Activated T-cell treated with anti-CD3 and anti-CD28 coated beads, Interleukin-2, amount 50 U/mL, for 4 hours (primary cell): ENCODE measurements at regions not wholly inside any gene's neighbourhood (a gene's known extent, or its start where the extent isn't known, plus 50 kb on each side); places are given as distances from the start of the nearest gene placed in this dataset.
"Not testable (repeated sequence)": the region's sequence is repeated elsewhere in the genome, so short reads cannot be mapped to it uniquely, and the experiment has no call there.

ENCODE experiments used
- ATAC-seq, 2 donors: fragments of 200-7000 bp; cut with Tn5 transposase; one replicate each; pipeline ENCODE4 v1.10.0; 2021
- DNase-seq: peaks from one replicate; pipeline ENCODE4 v3.0.0-alpha.2; 2020
- H3K27me3 Mint-ChIP-seq: one replicate; pipeline ENCODE4 v1.8.0; 2021; ENCODE audit warnings: low read depth, mixed read lengths
- H3K36me3 Mint-ChIP-seq: one replicate; pipeline ENCODE4 v1.8.0; 2022; ENCODE audit warnings: mixed read lengths; ENCODE audit not compliant: insufficient read depth
- H3K4me1 Mint-ChIP-seq: one replicate; pipeline ENCODE4 v1.8.0; 2021; ENCODE audit warnings: low read depth, mixed read lengths
- H3K4me3 Mint-ChIP-seq: one replicate; pipeline ENCODE4 v1.8.0; 2021; ENCODE audit warnings: mild to moderate bottlenecking, moderate library complexity, mixed read lengths
- H3K9me3 Mint-ChIP-seq: one replicate; pipeline ENCODE4 v1.8.0; 2021; ENCODE audit warnings: mixed read lengths

DNA sequence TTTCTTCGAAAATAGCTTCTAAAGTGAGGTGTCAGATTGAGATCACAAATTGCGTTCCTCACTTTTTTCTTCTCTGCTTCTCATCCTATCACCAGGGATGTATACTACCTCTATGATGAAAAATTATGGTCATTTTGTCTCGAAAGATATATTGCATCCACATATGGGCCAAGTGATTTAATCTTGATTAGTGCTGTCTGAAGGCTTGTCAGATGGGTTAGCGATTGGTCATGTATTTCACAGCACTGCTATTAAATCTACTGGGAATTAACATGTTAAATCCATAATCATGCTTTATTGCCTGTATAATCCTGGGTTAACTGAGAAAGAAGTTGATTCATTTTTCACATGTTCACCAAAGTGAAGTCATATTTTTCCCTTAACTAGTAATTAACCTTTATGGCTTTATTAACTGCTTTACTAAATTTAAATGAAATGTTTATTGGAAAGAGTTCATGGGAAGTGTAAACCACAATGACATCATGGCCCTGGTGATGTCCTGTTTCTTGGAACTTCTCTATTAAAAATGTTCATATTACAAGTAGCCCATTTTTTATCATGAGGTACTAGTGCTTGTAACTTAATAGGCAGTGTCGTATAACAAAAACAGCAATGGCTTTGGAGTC, 193.3 kb downstream of the SMC2 start:
- Mint-ChIP-seq H3K4me3 (no peak overlapping the region), H3K9me3 (no peaks in the 10 kb centered on the region), H3K4me1 (no peaks in the 10 kb centered on the region), H3K27me3 (no peaks in the 10 kb centered on the region), H3K36me3 (no peaks in the 10 kb centered on the region)
- no peak for ATAC-seq
- DNase-seq: no peak

DNA sequence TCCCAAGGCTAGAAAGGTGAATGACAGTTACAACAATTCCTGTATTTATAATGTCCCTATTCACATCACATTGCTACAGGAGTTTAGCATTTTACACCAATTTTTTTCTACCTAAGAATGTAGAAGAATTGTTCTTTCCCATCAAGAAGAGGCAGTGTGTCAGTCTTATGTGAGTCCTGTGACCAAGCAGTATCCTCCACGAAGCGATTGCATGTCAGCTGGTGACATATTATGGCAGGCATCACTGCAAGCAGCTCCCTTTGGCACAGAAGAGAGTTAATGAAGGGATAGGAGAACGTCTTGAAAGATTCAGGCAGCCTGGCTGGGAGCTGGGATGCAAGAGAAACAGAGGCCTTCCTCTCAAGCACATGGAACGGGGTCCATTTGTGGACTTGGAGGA, 199.8 kb downstream of the SMC2 start:
- ATAC-seq: no peak
- Mint-ChIP-seq H3K9me3 (no peaks in the 10 kb centered on the region), H3K4me3 (no peak overlapping the region), H3K36me3 (no peaks in the 10 kb centered on the region), H3K27me3 (no peaks in the 10 kb centered on the region), H3K4me1 (no peaks in the 10 kb centered on the region)
- DNase-seq: no peak

DNA sequence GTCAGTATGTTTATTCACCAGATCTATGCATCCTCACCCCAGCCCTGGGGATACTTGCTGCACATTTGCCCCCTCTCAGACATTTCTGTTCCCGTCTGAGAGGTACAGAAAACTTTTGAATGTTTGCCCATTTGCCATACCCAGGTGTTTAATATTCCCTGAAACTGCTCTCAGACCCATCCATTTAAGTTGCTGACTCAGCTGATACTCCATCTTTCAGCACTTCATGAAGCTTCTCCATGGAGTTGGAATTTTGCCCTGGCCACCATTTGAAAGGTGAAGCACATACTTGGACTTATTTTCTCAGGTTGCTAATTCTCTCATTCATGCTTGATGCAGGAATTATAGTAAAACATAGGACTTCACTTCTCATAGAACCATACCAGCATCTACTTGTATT, 203.9 kb upstream of the OR13F1 start:
- Mint-ChIP-seq H3K27me3 (peaks cover 2% of the 10 kb centered on the region), H3K4me1 (no peaks in the 10 kb centered on the region)
- ATAC-seq: no peak

DNA sequence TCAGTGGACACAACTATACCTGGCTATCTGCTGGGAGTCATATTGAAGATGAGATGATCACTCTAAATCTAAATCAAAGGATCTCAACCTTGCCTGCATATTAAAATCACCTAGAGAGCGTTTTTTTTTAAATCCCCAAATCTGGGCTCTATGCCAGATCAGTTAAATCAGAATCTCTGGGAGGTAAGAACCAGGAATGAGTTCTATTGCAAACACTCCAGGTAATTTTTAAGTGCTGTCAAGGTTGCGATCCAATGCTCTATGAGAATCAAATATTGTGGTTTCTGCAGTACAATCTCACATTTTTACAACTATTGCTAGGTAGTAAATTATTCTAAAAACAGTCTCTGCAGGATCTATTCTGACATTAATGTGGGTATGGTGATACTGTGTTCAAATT, 202.3 kb upstream of the OR13F1 start:
- DNase-seq (no peak), ATAC-seq (no peak)
- peaks cover 2% of the 10 kb centered on the region for H3K27me3 Mint-ChIP-seq
- H3K4me1 Mint-ChIP-seq: no peaks in the 10 kb centered on the region
- H3K4me3 Mint-ChIP-seq: no peak overlapping the region
- H3K36me3 Mint-ChIP-seq: no peaks in the 10 kb centered on the region
- peaks cover 9% of the 10 kb centered on the region for H3K9me3 Mint-ChIP-seq

More for the DNA sequence above, 203.9 kb upstream of the OR13F1 start:
- peaks cover 3% of the 10 kb centered on the region for H3K9me3 Mint-ChIP-seq
- no peak overlapping the region for H3K4me3 Mint-ChIP-seq
- DNase-seq: no peak
- H3K36me3 Mint-ChIP-seq: no peaks in the 10 kb centered on the region

DNA sequence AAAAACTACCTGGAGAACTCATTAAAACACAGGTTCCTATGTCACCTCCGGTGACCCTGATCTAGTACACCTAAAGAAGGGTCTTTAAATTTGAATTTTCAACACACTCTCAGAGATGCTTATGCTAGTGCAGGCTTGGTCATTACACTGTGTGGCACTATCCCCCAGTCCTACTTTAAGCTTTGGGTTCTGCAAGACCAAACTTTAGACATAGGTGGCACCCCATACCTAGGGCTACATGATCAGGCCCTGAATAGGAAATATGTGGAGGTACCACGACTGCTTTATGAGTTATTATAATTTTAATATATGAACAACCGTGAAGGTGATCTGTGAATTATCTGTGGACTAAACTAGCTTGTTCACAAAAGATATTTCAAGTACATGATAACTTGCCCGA, 201.3 kb upstream of the OR13F1 start:
- ATAC-seq (no peak), DNase-seq (no peak)
- H3K4me1 Mint-ChIP-seq: no peaks in the 10 kb centered on the region
- peaks cover 2% of the 10 kb centered on the region for H3K27me3 Mint-ChIP-seq
- H3K9me3 Mint-ChIP-seq: peaks cover 9% of the 10 kb centered on the region
- H3K4me3 Mint-ChIP-seq: no peak overlapping the region
- no peaks in the 10 kb centered on the region for H3K36me3 Mint-ChIP-seq

DNA sequence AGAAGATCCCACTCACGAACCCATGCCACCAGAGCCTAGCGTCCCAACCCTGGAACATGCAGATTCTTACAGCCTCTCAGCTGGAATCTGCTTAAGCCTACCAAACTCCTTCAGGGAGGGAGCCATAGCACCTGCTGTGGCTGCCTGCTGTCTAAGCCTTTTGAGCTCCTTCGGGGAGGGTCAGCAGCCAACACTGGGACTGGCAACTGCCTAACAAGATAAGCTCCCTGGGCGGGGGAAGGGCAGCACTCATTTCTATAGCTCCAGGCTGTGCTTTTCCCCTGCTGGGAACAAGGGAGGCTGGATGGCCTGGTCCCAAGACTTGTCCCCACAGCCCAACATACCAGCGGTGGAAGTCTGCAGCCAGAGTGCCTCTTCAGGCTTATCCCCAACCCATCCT, 199.1 kb upstream of the OR13F1 start:
- H3K9me3 Mint-ChIP-seq: peaks cover 9% of the 10 kb centered on the region
- H3K4me3 Mint-ChIP-seq: no peak overlapping the region
- ATAC-seq (no peak), DNase-seq (no peak)
- H3K4me1 Mint-ChIP-seq: no peaks in the 10 kb centered on the region
- H3K36me3 Mint-ChIP-seq: no peaks in the 10 kb centered on the region
- H3K27me3 Mint-ChIP-seq: peaks cover 2% of the 10 kb centered on the region

DNA sequence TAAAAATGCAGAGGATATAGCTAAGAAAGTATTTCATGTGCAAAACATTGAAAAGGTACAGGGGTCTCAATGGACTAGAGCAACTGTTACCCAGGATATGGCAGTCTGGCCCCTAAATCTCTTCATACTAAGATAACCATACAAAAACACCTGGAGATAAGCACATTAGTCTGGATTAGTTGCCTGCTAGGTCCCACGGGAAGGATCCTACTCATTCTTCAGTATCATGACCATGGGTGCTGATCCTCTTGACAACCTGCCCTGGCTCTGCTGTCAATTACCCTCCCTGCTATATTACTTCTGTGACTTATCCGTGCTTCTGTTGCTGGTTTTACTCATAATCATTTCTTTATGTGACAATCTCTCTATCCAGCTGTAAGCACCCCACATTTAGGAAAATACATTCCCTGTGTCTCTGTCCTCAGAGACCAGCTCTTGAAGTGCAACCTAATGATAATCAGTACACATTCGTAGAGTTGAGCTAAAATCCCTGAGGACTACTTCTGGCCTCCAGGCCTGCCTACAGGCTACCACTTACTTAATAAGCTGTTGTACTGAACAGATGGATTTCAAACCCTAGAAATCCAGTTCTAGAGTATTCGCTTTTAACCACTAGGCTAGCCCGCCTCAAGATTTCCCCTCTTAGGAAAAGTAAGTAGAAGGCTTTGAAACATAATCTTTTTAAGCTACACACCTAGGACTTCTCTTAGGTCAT, 190.5 kb upstream of the OR13F1 start:
- no peaks in the 10 kb centered on the region for H3K27me3 Mint-ChIP-seq
- H3K4me1 Mint-ChIP-seq: no peaks in the 10 kb centered on the region
- ATAC-seq (no peak), DNase-seq (no peak)
- peaks cover 3% of the 10 kb centered on the region for H3K9me3 Mint-ChIP-seq
- H3K36me3 Mint-ChIP-seq: no peaks in the 10 kb centered on the region
- no peak overlapping the region for H3K4me3 Mint-ChIP-seq

DNA sequence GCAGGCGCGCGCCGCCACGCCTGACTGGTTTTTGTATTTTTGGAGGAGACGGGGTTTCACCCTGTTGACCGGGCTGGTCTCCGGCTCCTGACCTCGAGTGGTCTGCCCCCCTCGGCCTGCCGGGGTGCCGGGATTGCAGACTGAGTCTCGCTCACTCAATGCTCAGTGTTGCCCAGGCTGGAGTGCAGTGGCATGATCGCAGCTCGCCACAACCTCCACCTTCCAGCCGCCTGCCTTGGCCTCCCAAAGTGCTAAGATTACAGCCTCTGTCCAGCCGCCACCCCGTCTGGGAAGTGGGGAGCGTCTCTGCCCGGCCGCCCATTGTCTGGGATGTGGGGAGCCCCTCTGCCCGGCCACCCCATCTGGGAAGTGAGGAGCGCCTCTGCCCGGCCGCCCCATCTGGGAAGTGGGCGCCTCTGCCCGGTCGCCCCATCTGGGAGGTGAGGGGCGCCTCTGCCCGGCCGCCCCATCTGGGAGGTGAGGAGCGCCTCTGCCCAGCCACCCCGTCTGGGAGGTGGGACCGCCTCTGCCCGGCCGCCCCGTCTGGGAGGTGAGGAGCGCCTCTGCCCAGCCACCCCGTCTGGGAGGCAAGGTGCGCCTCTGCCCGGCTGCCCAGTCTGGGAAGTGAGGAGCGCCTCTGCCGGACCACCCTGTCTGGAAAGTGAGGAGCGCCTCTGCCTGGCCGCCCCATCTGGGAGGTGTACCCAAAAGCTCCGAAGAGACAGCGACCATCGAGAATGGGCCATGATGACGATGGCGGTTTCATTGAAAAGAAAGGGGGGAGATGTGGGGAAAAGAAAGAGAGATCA, 187.7 kb upstream of the OR13F1 start:
- not testable (repeated sequence) for DNase-seq, ATAC-seq, H3K27me3 Mint-ChIP-seq, H3K9me3 Mint-ChIP-seq, H3K4me3 Mint-ChIP-seq, H3K36me3 Mint-ChIP-seq, H3K4me1 Mint-ChIP-seq

DNA sequence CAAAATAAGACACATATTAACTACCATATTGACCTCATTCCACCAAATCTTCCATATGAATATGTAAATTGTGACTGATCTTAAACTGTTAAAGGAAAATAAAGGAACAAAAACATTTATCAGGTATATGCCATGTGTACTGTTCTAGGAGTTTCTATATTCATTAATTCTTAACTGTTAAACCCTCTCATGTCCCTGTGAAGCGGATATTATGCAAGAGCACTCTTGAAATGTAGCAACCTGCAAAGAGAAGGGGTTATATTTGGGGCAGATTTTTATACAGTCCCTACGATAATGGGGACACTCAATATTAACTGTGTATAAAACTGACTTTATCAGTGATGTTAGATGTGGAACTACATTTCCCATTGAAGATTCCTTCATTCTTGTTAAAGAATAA, 184.9 kb upstream of the OR13F1 start:
- peaks cover 3% of the 10 kb centered on the region for H3K9me3 Mint-ChIP-seq
- no peaks in the 10 kb centered on the region for H3K27me3 Mint-ChIP-seq
- no peaks in the 10 kb centered on the region for H3K4me1 Mint-ChIP-seq
- no peak for DNase-seq
- no peak overlapping the region for H3K4me3 Mint-ChIP-seq
- H3K36me3 Mint-ChIP-seq: no peaks in the 10 kb centered on the region
- ATAC-seq: no peak

DNA sequence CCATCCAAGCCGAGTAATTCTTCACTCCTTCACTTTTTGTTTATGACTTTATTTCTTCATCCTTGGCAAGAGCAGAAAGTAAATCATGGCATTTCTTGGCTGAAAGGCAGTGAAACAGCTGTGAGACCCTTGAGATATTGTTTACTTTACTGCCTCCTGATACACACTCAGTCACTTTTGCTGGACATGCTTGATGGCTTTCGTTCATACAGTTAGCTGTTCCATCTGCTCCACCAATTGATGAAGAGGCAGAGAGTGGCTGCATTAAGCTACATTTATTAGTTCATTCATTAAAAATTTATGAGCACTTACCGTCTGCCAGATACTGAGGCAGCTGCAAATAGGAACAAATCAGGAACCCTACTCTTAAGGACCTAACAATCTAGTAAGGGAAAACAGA, 184.4 kb upstream of the OR13F1 start:
- Mint-ChIP-seq H3K4me1 (no peaks in the 10 kb centered on the region), H3K27me3 (no peaks in the 10 kb centered on the region), H3K36me3 (no peaks in the 10 kb centered on the region), H3K9me3 (peaks cover 3% of the 10 kb centered on the region), H3K4me3 (no peak overlapping the region)
- DNase-seq (no peak), ATAC-seq (no peak)

DNA sequence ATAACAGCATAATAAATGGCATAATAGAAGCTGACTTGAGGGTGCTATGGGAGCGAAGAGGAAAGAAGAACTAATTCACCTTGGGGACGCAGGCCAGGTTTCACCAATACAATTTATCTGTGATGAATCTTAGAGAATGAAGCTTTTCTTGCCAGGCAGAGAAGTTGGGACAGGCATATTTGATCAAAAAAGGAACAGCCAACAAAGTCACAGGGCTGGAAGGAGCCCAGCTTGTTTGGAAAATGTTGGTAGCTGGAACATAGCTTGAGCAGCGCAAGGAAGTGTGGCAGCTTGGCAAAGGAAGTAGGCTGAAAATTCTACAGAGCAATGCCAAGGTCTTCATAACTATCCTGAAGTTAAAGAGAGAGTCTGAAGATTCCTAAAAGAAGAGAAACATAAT, 181.5 kb upstream of the OR13F1 start:
- Mint-ChIP-seq H3K9me3 (no peaks in the 10 kb centered on the region), H3K4me1 (no peaks in the 10 kb centered on the region), H3K27me3 (no peaks in the 10 kb centered on the region), H3K36me3 (no peaks in the 10 kb centered on the region), H3K4me3 (no peak overlapping the region)
- no peak for DNase-seq
- ATAC-seq: no peak

DNA sequence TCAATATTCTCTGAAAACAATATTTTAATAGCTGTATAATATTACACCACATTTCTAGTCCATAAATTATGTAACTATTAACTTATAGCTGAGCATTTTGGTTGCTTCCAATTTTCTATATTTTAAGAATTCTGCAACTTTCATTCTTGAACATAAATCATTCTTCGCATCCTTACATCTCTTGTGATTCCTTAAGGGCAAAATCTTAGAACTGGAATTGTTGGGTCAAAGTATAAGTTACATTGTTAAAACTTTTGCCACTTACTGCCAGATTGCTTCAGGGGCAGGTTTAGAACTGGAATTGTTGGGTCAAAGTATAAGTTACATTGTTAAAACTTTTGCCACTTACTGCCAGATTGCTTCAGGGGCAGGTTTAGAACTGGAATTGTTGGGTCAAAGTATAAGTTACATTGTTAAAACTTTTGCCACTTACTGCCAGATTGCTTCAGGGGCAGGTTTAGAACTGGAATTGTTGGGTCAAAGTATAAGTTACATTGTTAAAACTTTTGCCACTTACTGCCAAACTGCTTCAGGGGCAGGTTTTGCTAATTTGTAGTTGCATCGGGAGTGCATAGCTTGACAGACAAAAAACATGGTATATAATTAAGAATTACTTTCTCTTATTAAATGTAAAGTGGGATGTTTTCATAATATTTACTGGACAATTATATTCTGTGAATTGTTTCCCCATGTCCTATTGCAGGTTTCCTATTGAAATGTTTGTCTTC, 179.9 kb upstream of the OR13F1 start:
- not testable (repeated sequence) for H3K4me1 Mint-ChIP-seq, H3K27me3 Mint-ChIP-seq, H3K4me3 Mint-ChIP-seq, H3K9me3 Mint-ChIP-seq, ATAC-seq, DNase-seq, H3K36me3 Mint-ChIP-seq

DNA sequence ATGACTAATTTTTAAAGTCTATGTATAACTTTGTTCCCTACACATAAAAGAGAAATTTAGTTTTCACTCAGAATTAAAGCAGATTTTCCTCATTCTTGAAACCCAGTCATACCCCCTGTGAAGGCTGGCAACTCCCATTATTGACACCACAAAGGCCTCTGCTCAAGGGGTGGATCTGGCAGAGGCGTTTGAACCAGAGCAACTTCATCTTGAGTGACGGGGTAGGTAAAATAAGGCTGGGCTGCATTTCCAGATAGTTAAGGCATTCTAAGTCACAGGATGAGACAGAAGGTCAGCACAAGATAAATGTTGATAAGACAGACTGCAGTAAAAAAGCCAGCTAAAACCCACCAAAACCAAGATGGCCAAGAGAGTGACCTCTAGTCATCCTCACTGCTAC, 177.2 kb upstream of the OR13F1 start:
- DNase-seq (no peak), ATAC-seq (no peak)
- no peaks in the 10 kb centered on the region for H3K36me3 Mint-ChIP-seq
- no peaks in the 10 kb centered on the region for H3K4me1 Mint-ChIP-seq
- no peaks in the 10 kb centered on the region for H3K27me3 Mint-ChIP-seq
- no peak overlapping the region for H3K4me3 Mint-ChIP-seq
- H3K9me3 Mint-ChIP-seq: no peaks in the 10 kb centered on the region

DNA sequence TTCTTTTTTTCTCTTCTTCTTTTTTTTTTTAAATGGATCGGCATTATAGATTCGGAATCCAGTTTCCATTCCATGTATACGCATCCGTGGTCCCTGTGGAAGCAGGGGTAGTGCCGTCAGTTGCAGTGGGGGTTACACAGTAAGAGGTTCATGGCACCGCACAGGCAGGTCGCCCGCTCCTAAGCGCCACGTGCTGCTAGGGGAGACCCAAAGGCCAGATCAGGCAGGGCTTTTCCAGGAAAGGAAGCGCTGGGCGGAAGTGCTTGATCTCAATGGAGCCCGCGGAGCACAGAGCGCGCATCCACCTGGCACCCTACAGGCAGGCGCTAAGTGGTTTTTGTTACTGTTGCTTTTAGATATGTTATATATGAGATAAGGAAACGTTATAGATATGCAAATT, 174.8 kb upstream of the OR13F1 start:
- Mint-ChIP-seq H3K36me3 (no peaks in the 10 kb centered on the region), H3K27me3 (no peaks in the 10 kb centered on the region), H3K4me1 (no peaks in the 10 kb centered on the region), H3K4me3 (no peak overlapping the region), H3K9me3 (no peaks in the 10 kb centered on the region)
- ATAC-seq (no peak), DNase-seq (no peak)
